ENCODE measurements at regions not wholly inside any gene's neighbourhood (a gene's known extent, or its start where the extent isn't known, plus 50 kb on each side); places are given as distances from the start of the nearest gene placed in this dataset.
A peak's percentile ranks its signal among the peaks of the same experiment; 100 is the strongest.

DNA sequence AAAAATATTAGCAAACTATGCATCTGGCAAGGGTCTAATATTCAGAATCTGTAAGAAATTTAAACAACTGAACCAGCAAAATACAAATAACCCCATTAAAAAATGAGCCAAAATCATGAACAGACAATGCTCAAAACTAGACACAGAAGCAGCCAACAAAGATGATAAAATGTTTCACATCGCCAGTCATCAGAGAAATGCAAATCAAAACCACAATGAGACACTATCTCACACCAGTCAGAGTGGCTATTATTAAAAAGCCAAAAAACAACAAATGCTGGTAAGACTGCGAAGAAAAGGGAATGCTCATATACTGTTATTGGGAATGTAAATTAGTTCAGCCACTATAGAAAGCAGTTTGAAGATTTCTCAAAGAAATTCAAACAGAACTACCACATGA is 201.3 kb upstream of the CPEB2 start:
- DNase-seq (no peak), ATAC-seq (no peak)
- no peaks in the 10 kb centered on the region for H3K4me1 Mint-ChIP-seq
- peaks cover 3 to 11% (median 8%) of the 10 kb centered on the region in 5 donors for H3K27me3 Mint-ChIP-seq
- H3K36me3 Mint-ChIP-seq: peaks cover 0 to 13% (median 0%) of the 10 kb centered on the region in 3 donors
- H3K9me3 Mint-ChIP-seq: peaks cover 0 to 37% (median 17%) of the 10 kb centered on the region in 9 donors
- no peak overlapping the region for H3K27ac Mint-ChIP-seq
- H3K4me3 Mint-ChIP-seq: no peak overlapping the region
- POLR2A ChIA-PET: no interaction called here

DNA sequence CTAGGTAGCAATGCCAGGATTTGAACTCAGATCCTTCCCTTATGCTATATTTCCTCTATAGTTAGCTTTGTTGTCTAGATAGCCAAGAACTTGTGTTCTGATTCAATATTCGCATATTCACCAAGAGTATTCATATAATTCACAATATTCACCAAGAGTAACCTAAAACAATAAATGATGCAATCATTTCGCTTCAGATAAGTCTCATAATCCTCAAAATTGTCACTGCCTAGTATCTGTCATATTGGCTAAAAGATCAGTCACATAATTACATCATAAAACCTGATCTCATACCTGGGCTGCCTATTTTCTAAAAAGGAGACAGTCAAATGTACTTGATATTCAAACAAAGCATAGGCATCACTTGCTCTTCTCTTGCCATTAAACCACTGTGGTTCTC is 199.7 kb upstream of the CPEB2 start:
- Mint-ChIP-seq H3K36me3 (peaks cover 0 to 13% (median 0%) of the 10 kb centered on the region in 3 donors), H3K27me3 (peaks cover 3 to 11% (median 8%) of the 10 kb centered on the region in 5 donors), H3K4me3 (no peak overlapping the region), H3K4me1 (no peaks in the 10 kb centered on the region), H3K9me3 (peaks cover 0 to 24% (median 15%) of the 10 kb centered on the region in 9 donors), H3K27ac (no peak overlapping the region)
- no peak for ATAC-seq
- POLR2A ChIA-PET: no interaction called here
- no peak for DNase-seq

DNA sequence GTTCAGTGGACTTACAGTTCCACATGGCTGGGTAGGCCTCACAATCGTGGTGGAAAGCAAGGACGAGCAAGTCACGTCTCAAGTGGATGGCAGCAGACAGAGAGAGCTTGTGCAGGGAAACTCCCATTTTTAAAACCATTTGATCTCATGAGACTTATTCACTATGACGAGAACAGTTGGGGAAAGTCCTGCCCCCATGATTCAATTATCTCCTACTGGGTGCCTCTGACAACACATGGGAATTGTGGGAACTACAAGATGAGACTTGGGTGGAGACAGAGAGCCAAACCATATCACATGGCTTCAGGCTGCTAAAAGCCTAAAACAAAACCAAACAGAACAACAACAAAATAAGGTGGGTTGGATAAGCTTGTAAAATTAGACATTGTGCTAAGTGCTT is 194.4 kb upstream of the CPEB2 start:
- H3K36me3 Mint-ChIP-seq: no peaks in the 10 kb centered on the region

DNA sequence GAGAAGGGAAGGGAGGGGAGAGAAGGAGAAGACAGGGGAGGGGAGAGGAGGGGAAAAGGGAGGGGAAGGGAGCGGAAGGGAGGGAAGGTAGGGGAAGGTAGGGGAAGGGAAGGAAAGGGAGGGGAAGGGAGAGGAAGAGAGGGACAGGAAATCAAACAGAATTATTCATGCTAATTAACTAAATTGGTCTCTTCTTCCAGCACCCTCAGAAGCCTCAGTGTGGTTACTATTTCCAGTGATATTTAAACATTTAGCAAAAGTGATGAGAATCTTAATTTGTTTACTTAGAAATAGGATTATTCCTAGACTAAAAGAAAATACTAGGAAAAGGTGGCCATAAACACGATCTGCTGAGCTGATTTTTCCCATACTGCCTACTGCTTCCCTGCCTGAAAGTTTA is 193.1 kb upstream of the CPEB2 start:
- POLR2A ChIA-PET: no interaction called here
- Mint-ChIP-seq H3K36me3 (no peaks in the 10 kb centered on the region), H3K4me1 (no peaks in the 10 kb centered on the region), H3K27me3 (peaks cover 0 to 13% (median 4%) of the 10 kb centered on the region in 5 donors), H3K27ac (no peak overlapping the region), H3K4me3 (no peak overlapping the region), H3K9me3 (no peaks in the 10 kb centered on the region)
- no peak for DNase-seq
- ATAC-seq: no peak

More for the DNA sequence above, 194.4 kb upstream of the CPEB2 start:
- Mint-ChIP-seq H3K27ac (no peak overlapping the region), H3K27me3 (peaks cover 0 to 13% (median 4%) of the 10 kb centered on the region in 5 donors), H3K4me1 (no peaks in the 10 kb centered on the region), H3K4me3 (no peak overlapping the region), H3K9me3 (no peaks in the 10 kb centered on the region)
- POLR2A ChIA-PET: no interaction called here
- DNase-seq (no peak), ATAC-seq (no peak)

DNA sequence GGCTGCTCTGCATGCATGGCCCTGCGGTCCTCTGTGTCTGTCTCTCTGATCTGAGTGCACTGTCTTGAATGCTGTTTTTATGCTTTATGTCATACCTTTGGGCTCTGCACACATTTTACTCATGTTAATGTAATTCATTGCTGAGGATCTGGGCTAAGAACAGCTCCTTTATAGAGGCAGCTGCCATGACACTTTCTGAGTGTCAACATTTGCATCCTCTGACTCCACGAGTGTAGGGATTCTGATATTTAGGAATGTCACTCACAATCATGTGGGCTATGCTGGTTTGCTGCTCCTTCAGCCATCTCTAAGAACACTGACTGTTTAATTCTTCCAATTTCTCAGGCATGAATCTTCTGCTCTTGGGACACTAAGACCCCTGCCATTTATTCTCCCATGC is 192.2 kb upstream of the CPEB2 start:
- Mint-ChIP-seq H3K27ac (no peak overlapping the region), H3K4me3 (no peak overlapping the region), H3K4me1 (no peaks in the 10 kb centered on the region), H3K9me3 (no peaks in the 10 kb centered on the region), H3K36me3 (no peaks in the 10 kb centered on the region), H3K27me3 (peaks cover 0 to 12% (median 4%) of the 10 kb centered on the region in 5 donors)
- ATAC-seq (no peak), DNase-seq (no peak)
- POLR2A ChIA-PET: no interaction called here

- ATAC-seq: no peak
- Mint-ChIP-seq H3K27ac (no peak overlapping the region), H3K27me3 (peaks cover 0 to 12% (median 4%) of the 10 kb centered on the region in 5 donors), H3K4me3 (no peak overlapping the region), H3K4me1 (no peaks in the 10 kb centered on the region), H3K36me3 (no peaks in the 10 kb centered on the region), H3K9me3 (no peaks in the 10 kb centered on the region)
- DNase-seq: no peak
- POLR2A ChIA-PET: no interaction called here
Measured at GRCh38 chr4:14810568-14810967, 191.7 kb upstream of the CPEB2 start.

- Mint-ChIP-seq H3K4me1 (no peaks in the 10 kb centered on the region), H3K27ac (no peak overlapping the region), H3K4me3 (no peak overlapping the region), H3K9me3 (no peaks in the 10 kb centered on the region), H3K27me3 (peaks cover 0 to 12% (median 4%) of the 10 kb centered on the region in 5 donors), H3K36me3 (no peaks in the 10 kb centered on the region)
- ATAC-seq: no peak
- POLR2A ChIA-PET: no interaction called here
- DNase-seq: no peak
Measured at GRCh38 chr4:14812101-14812500, 190.2 kb upstream of the CPEB2 start.

- POLR2A ChIA-PET: no interaction called here
Measured at GRCh38 chr4:14816623-14817261, 185.5 kb upstream of the CPEB2 start.

GRCh38 chr4:14824189-14824588 is 178.1 kb upstream of the CPEB2 start:
- peaks cover 5 to 39% (median 8%) of the 10 kb centered on the region in 5 donors for H3K27me3 Mint-ChIP-seq
- peaks cover 0 to 3% (median 0%) of the 10 kb centered on the region in 9 donors for H3K9me3 Mint-ChIP-seq

More at GRCh38 chr4:14816623-14817261, 185.5 kb upstream of the CPEB2 start:
- Mint-ChIP-seq H3K9me3 (no peaks in the 10 kb centered on the region), H3K4me1 (no peaks in the 10 kb centered on the region), H3K36me3 (no peaks in the 10 kb centered on the region), H3K4me3 (no peak overlapping the region), H3K27me3 (peaks cover 0 to 7% (median 4%) of the 10 kb centered on the region in 5 donors), H3K27ac (no peak overlapping the region)
- ATAC-seq: no peak
- DNase-seq: no peak

GRCh38 chr4:14827111-14827510 is 175.2 kb upstream of the CPEB2 start:
- H3K27me3 Mint-ChIP-seq: peaks cover 5 to 36% (median 8%) of the 10 kb centered on the region in 5 donors
- no peak for ATAC-seq
- peaks cover 0 to 3% (median 0%) of the 10 kb centered on the region in 9 donors for H3K9me3 Mint-ChIP-seq
- H3K36me3 Mint-ChIP-seq: no peaks in the 10 kb centered on the region
- no peaks in the 10 kb centered on the region for H3K4me1 Mint-ChIP-seq
- POLR2A ChIA-PET: no interaction called here
- no peak overlapping the region for H3K4me3 Mint-ChIP-seq
- DNase-seq: no peak
- H3K27ac Mint-ChIP-seq: no peak overlapping the region

More at GRCh38 chr4:14824189-14824588, 178.1 kb upstream of the CPEB2 start:
- Mint-ChIP-seq H3K4me1 (no peaks in the 10 kb centered on the region), H3K4me3 (no peak overlapping the region), H3K36me3 (no peaks in the 10 kb centered on the region), H3K27ac (no peak overlapping the region)
- POLR2A ChIA-PET: no interaction called here
- DNase-seq: no peak
- no peak for ATAC-seq

DNA sequence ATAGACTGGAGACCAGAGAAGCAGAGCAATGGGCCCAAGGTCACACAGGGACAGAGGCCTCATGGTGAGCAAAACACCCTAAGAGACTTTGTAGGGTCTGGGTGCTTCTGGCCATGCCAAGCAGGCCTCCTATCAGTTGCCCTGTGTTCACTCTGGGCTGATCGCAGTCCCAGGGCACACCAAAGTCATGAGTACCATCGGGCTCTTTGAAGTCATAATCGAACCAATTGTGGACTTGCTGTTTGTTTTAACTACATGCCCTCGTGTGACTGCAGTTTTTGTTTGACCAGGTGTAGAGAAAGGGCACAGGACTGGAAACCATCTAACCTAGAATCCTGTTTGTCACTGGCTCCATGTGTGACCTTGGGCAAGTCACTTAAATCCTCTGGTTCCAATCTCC is 172.5 kb upstream of the CPEB2 start:
- POLR2A ChIA-PET: no interaction called here
- H3K36me3 Mint-ChIP-seq: no peaks in the 10 kb centered on the region
- no peak for ATAC-seq
- H3K9me3 Mint-ChIP-seq: no peaks in the 10 kb centered on the region
- H3K4me3 Mint-ChIP-seq: no peak overlapping the region
- peaks cover 3 to 23% (median 8%) of the 10 kb centered on the region in 5 donors for H3K27me3 Mint-ChIP-seq
- peak overlapping the region in 1 of 10 donors; percentile 25 for H3K27ac Mint-ChIP-seq
- H3K4me1 Mint-ChIP-seq: no peaks in the 10 kb centered on the region
- DNase-seq: no peak

DNA sequence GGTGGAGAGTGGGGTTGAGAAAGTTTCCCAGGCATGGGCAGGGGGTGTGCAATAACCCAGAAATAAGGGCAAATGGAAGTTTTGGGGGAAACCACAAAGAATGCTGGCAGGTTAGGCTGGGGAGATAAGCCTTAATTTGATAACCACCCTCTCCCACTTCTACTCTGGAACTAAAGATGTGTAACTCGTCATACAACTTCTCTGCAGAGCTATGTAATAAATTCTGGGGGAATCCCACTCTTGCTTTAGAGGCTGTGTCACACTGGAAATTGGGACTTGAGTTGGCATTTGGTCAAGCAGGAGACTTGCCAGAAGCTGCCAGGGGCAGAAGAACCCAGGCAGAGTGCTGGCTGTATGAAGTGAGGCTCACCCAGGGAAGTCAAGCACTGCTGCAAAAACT is 170.9 kb upstream of the CPEB2 start:
- DNase-seq: no peak
- POLR2A ChIA-PET: no interaction called here
- Mint-ChIP-seq H3K27me3 (peaks cover 3 to 21% (median 8%) of the 10 kb centered on the region in 5 donors), H3K9me3 (no peaks in the 10 kb centered on the region), H3K4me3 (no peak overlapping the region), H3K27ac (no peak overlapping the region), H3K4me1 (no peaks in the 10 kb centered on the region), H3K36me3 (no peaks in the 10 kb centered on the region)
- no peak for ATAC-seq

- H3K27ac Mint-ChIP-seq: no peak overlapping the region
- peaks cover 0 to 12% (median 4%) of the 10 kb centered on the region in 5 donors for H3K27me3 Mint-ChIP-seq
- DNase-seq (no peak), ATAC-seq (no peak)
- POLR2A ChIA-PET: no interaction called here
- H3K4me3 Mint-ChIP-seq: no peak overlapping the region
- no peaks in the 10 kb centered on the region for H3K36me3 Mint-ChIP-seq
- H3K4me1 Mint-ChIP-seq: no peaks in the 10 kb centered on the region
- no peaks in the 10 kb centered on the region for H3K9me3 Mint-ChIP-seq
Measured at GRCh38 chr4:14833053-14833452, 169.2 kb upstream of the CPEB2 start.

DNA sequence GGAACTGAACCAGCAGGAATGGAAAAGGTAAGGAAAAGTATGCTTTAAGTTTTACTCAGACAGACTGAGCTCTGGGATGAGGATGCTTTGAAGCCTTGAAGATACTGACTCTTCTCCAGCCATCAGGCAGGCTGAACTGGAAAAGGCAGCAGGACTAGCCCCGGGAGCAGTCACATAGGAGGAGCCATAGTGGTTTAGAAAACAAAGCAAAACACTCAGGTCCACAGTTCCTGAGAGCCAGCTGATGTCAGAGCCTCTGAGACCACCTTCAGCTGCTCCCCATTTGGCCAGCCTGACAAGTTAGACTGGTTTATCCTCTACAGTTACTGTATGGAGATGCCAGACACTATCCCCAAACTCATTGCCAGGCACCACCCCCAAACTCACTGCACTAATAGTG is 167.9 kb upstream of the CPEB2 start:
- no peaks in the 10 kb centered on the region for H3K9me3 Mint-ChIP-seq
- H3K27ac Mint-ChIP-seq: no peak overlapping the region
- POLR2A ChIA-PET: no interaction called here
- ATAC-seq: no peak
- no peaks in the 10 kb centered on the region for H3K4me1 Mint-ChIP-seq
- no peak for DNase-seq
- peaks cover 0 to 11% (median 2%) of the 10 kb centered on the region in 5 donors for H3K27me3 Mint-ChIP-seq
- no peaks in the 10 kb centered on the region for H3K36me3 Mint-ChIP-seq
- H3K4me3 Mint-ChIP-seq: no peak overlapping the region

Measured in naive thymus-derived CD8-positive, alpha-beta T cell (primary cell).